OCI-LY7 (cell line): ENCODE measurements at regions not wholly inside any gene's neighbourhood (a gene's known extent, or its start where the extent isn't known, plus 50 kb on each side); places are given as distances from the start of the nearest gene placed in this dataset.
"Not testable (repeated sequence)": the region's sequence is repeated elsewhere in the genome, so short reads cannot be mapped to it uniquely, and the experiment has no call there.

Experiments
- BruUV-seq: library from RNA; stranded (reverse); fragments of 400-500 nt; replicated peaks from 2 replicates; lab custom pipeline; 2021; lab: Mats Ljungman, UMichigan
- CTCF ChIA-PET: fragments of 300-600 bp; sonication (Branson Sonifier 250); formaldehyde crosslinking; loops from one replicate; lab custom pipeline; 2022; ENCODE audit warnings: antibody characterized with exemption; ENCODE audit not compliant: unreplicated experiment; lab: Charles Lee
- POLR2A ChIA-PET: fragments of 300-600 bp; sonication (Branson Sonifier 250); formaldehyde crosslinking; loops from one replicate; lab custom pipeline; 2022; ENCODE audit warnings: antibody characterized with exemption; lab: Charles Lee
- DNase-seq: peaks from one replicate; pipeline ENCODE4 v3.0.0-alpha.2; 2015; ENCODE audit warnings: low spot score
- H2AFZ ChIP-seq: fragments of 200-600 bp; sonication (generic), shearing (Covaris generic); 2 replicates; pipeline ENCODE4 v1.6.1; 2014; ENCODE audit warnings: mild to moderate bottlenecking, antibody characterized with exemption, low read length, moderate library complexity
- H3K27ac ChIP-seq: fragments of 200-600 bp; sonication (generic); 2 replicates; pipeline ENCODE4 v1.5.1; 2014; ENCODE audit warnings: mixed run types, low read depth, mild to moderate bottlenecking, moderate library complexity, low read length, inconsistent platforms; ENCODE audit not compliant: poor library complexity, severe bottlenecking
- H3K36me3 ChIP-seq: fragments of 200-600 bp; sonication (generic); 2 replicates; pipeline ENCODE4 v1.6.1; 2014; ENCODE audit warnings: mild to moderate bottlenecking, antibody characterized with exemption, low read length, moderate library complexity, mixed read lengths; ENCODE audit not compliant: insufficient read depth
- H3K4me1 ChIP-seq: fragments of 200-600 bp; sonication (generic); 2 replicates; pipeline ENCODE4 v1.5.1; 2014; ENCODE audit warnings: mild to moderate bottlenecking, low read length; ENCODE audit not compliant: insufficient read depth, poor library complexity, severe bottlenecking
- H3K4me2 ChIP-seq: fragments of 200-600 bp; sonication (generic); 2 replicates; pipeline ENCODE4 v1.6.1; 2014; ENCODE audit warnings: mild to moderate bottlenecking, low read length
- H3K4me3 ChIP-seq: fragments of 200-600 bp; sonication (generic); 2 replicates; pipeline ENCODE4 v1.5.1; 2014; ENCODE audit warnings: mild to moderate bottlenecking, low read depth, low read length; ENCODE audit not compliant: poor library complexity, severe bottlenecking
- H3K79me2 ChIP-seq: fragments of 200-600 bp; sonication (generic); 2 replicates; pipeline ENCODE4 v1.6.1; 2016; ENCODE audit warnings: low read depth, mild to moderate bottlenecking, low read length, moderate library complexity, mixed read lengths; ENCODE audit not compliant: insufficient read depth
- H3K9me2 ChIP-seq: fragments of 200-600 bp; sonication (generic); 2 replicates; pipeline ENCODE4 v1.6.1; 2016; ENCODE audit warnings: mild to moderate bottlenecking, low read length, mixed read lengths; ENCODE audit not compliant: insufficient read depth
- H3K9me3 ChIP-seq: fragments of 200-600 bp; sonication (generic); 2 replicates; pipeline ENCODE4 v1.6.1; 2014; ENCODE audit warnings: mild to moderate bottlenecking, mixed run types, low read length, mixed read lengths
- H4K20me1 ChIP-seq: fragments of 200-600 bp; sonication (generic); 2 replicates; pipeline ENCODE4 v1.6.1; 2014; ENCODE audit warnings: mild to moderate bottlenecking, antibody characterized with exemption, low read length, moderate library complexity, mixed read lengths; ENCODE audit not compliant: insufficient read depth
- EZH2phosphoT487 ChIP-seq: fragments of 200-600 bp; sonication (generic); IDR thresholded peaks from 2 replicates; pipeline ENCODE4 v1.6.1; 2018; ENCODE audit warnings: low read depth, borderline replicate concordance, mild to moderate bottlenecking, mixed run types, antibody characterized with exemption, low read length, moderate library complexity, mixed read lengths
- intact Hi-C: fragments of 100-400 bp; cut with micrococcal nuclease; formaldehyde crosslinking; loops from one replicate; pipeline ENCODE4 v1.10.0; 2022; ENCODE audit not compliant: unreplicated experiment
- TF ChIP-seq, protein P1 (sequence below): fragments of 200-600 bp; sonication (generic); conservative IDR thresholded peaks from 2 replicates; pipeline ENCODE4 v1.5.1; 2014; ENCODE audit warnings: mild to moderate bottlenecking, antibody characterized with exemption, low read length, moderate library complexity, mixed read lengths

DNA sequence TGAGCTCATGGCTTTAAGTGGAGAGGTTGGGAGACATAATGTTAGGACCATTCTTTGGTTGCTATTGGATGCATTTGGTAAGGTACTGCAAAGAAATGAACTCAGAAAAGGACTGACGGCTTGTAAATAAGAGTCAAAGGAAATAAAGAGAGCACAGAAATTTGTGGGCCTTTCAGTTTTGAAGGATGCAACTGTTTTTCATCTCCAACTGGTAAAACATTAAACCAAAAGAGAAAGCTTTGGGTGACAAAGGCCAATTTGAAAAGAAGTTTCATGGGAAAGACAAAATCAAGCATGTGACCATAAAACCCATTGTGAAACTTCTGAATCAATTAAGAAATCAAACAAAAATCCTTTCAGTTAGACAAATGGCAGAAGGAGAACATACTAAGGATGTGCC is 77.8 kb upstream of the SPOPL start:
- BruUV-seq = no TSS peak
- H2AFZ ChIP-seq = no peak overlapping the region
- POLR2A ChIA-PET = no interaction called here

DNA sequence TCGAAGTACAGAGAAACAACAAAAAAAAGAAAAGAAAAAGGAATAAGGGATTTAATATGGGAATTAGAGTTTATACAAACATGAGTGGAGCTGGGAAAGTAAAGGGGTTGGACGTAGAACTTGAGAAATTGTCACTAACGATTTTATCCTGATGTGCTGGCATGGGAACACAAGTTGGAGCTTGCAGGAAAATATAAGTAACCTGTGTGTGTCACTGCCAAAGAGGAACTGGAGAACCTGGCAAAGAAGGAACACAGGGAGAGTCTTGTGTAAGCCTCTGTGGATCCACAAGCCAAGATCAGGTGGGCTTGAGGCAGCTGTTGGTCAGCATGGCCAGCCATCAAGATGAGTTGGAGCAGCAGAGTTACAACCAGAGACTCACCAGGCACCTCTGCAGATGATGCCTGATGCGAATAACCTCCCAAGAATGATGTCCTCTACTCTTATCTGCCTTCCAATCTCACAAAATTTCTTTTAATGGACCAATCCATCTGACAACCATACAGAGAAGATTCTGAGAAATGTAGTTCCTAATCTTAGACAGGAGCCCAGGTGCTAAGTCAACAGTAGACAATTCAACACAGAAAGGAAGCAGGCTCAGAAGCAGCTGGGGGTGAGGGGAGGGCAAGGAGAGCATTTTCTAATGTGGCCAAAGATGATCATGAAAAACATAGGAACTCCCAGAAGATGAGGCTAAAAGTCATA is 77.0 kb upstream of the SPOPL start:
- CTCF ChIA-PET = no interaction called here
- H3K9me2 ChIP-seq = no peaks in the 10 kb centered on the region
- no peaks in the 10 kb centered on the region for H3K36me3 ChIP-seq
- no peak overlapping the region for H2AFZ ChIP-seq
- no peak overlapping the region for H3K4me3 ChIP-seq
- no peaks in the 10 kb centered on the region for H3K9me3 ChIP-seq
- intact Hi-C loops = no loop called here
- BruUV-seq = no TSS peak
- H3K4me1 ChIP-seq = no peaks in the 10 kb centered on the region
- DNase-seq = no peak
- no peaks in the 10 kb centered on the region for H3K79me2 ChIP-seq
- no peak overlapping the region for H3K4me2 ChIP-seq
- no peak for TF ChIP-seq EZH2phosphoT487
- TF ChIP-seq, protein P1, sequence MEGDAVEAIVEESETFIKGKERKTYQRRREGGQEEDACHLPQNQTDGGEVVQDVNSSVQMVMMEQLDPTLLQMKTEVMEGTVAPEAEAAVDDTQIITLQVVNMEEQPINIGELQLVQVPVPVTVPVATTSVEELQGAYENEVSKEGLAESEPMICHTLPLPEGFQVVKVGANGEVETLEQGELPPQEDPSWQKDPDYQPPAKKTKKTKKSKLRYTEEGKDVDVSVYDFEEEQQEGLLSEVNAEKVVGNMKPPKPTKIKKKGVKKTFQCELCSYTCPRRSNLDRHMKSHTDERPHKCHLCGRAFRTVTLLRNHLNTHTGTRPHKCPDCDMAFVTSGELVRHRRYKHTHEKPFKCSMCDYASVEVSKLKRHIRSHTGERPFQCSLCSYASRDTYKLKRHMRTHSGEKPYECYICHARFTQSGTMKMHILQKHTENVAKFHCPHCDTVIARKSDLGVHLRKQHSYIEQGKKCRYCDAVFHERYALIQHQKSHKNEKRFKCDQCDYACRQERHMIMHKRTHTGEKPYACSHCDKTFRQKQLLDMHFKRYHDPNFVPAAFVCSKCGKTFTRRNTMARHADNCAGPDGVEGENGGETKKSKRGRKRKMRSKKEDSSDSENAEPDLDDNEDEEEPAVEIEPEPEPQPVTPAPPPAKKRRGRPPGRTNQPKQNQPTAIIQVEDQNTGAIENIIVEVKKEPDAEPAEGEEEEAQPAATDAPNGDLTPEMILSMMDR = no peak
- H4K20me1 ChIP-seq = no peaks in the 10 kb centered on the region
- H3K27ac ChIP-seq = no peak overlapping the region
- POLR2A ChIA-PET = no interaction called here

More for the DNA sequence above, 77.8 kb upstream of the SPOPL start:
- H3K79me2 ChIP-seq = no peaks in the 10 kb centered on the region
- H3K9me3 ChIP-seq = no peaks in the 10 kb centered on the region
- intact Hi-C loops = no loop called here
- no peak overlapping the region for H3K4me2 ChIP-seq
- H4K20me1 ChIP-seq = no peaks in the 10 kb centered on the region
- H3K27ac ChIP-seq = no peak overlapping the region
- CTCF ChIA-PET = no interaction called here
- no peak for TF ChIP-seq EZH2phosphoT487
- TF ChIP-seq, protein P1 = no peak
- H3K9me2 ChIP-seq = no peaks in the 10 kb centered on the region
- no peaks in the 10 kb centered on the region for H3K4me1 ChIP-seq
- no peak overlapping the region for H3K4me3 ChIP-seq
- DNase-seq = no peak
- H3K36me3 ChIP-seq = no peaks in the 10 kb centered on the region

DNA sequence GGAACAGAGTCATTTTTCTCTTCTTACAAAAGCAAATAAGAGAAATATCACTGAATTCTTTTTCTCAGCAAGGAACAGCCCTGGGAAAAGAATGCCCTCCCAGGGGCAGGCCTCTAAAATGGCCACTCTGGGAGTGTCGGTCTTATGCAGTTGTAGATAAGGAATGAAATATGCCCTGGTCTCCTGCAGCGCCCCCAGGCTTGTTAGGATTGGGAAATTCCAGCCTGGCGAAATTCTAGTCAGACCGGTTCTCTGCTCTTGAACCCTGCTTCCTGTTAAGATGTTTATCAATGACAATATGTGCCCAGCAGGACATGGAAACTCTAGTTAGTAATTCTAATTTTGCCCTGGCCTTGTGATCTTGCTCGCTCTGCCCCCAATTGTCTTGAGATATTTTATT is 75.5 kb upstream of the SPOPL start:
- H3K27ac ChIP-seq, BruUV-seq, CTCF ChIA-PET, H3K79me2 ChIP-seq, intact Hi-C loops, H2AFZ ChIP-seq, H3K36me3 ChIP-seq, H3K4me3 ChIP-seq, H3K9me2 ChIP-seq, H3K4me1 ChIP-seq, H3K4me2 ChIP-seq, DNase-seq, H4K20me1 ChIP-seq, POLR2A ChIA-PET, H3K9me3 ChIP-seq: not testable (repeated sequence)
